Smooth muscle cell (in vitro differentiated cells): ENCODE measurements at regions not wholly inside any gene's neighbourhood (a gene's known extent, or its start where the extent isn't known, plus 50 kb on each side); places are given as distances from the start of the nearest gene placed in this dataset.

Experiments
- DNase-seq: peaks from one replicate; lab custom pipeline; 2025; ENCODE audit not compliant: unreplicated experiment; lab: John Stamatoyannopoulos, UW
- H2AFZ ChIP-seq: fragments of 200-600 bp; sonication (generic); 2 replicates; pipeline ENCODE4 v1.6.0; 2016; ENCODE audit warnings: antibody characterized with exemption, low read depth, mild to moderate bottlenecking
- H3F3A ChIP-seq: fragments of 200-600 bp; sonication (generic); 2 replicates; pipeline ENCODE4 v1.6.0; 2017; ENCODE audit warnings: antibody characterized with exemption, low read depth
- H3K27ac ChIP-seq: fragments of 200-600 bp; sonication (generic); 2 replicates; pipeline ENCODE4 v1.5.1; 2016; ENCODE audit warnings: low read depth, mild to moderate bottlenecking
- H3K27me3 ChIP-seq: fragments of 200-600 bp; sonication (generic); 2 replicates; pipeline ENCODE4 v1.6.1; 2016; ENCODE audit warnings: low read depth, mild to moderate bottlenecking
- H3K36me3 ChIP-seq: fragments of 200-600 bp; sonication (generic); 2 replicates; pipeline ENCODE4 v1.5.1; 2016; ENCODE audit warnings: low read depth
- H3K4me1 ChIP-seq: fragments of 200-600 bp; sonication (generic); 2 replicates; pipeline ENCODE4 v1.5.1; 2016; ENCODE audit warnings: low read depth
- H3K4me2 ChIP-seq: fragments of 200-600 bp; sonication (generic); 2 replicates; pipeline ENCODE4 v1.6.0; 2016; ENCODE audit warnings: mild to moderate bottlenecking
- H3K4me3 ChIP-seq: fragments of 200-600 bp; sonication (generic); 2 replicates; pipeline ENCODE4 v1.5.1; 2016; ENCODE audit warnings: mild to moderate bottlenecking
- H3K79me2 ChIP-seq: fragments of 200-600 bp; sonication (generic); 2 replicates; pipeline ENCODE4 v1.6.0; 2016; ENCODE audit warnings: low read depth, mild to moderate bottlenecking
- H3K9ac ChIP-seq: fragments of 200-600 bp; sonication (generic); 2 replicates; pipeline ENCODE4 v1.6.0; 2016; ENCODE audit warnings: low read depth
- H3K9me3 ChIP-seq: fragments of 200-600 bp; sonication (generic); replicated peaks from 2 replicates; pipeline ENCODE4 v1.5.1; 2016; ENCODE audit warnings: low read depth
- H4K20me1 ChIP-seq: fragments of 200-600 bp; sonication (generic); 2 replicates; pipeline ENCODE4 v1.6.0; 2016; ENCODE audit warnings: low read depth
- CTCF ChIP-seq: fragments of 200-600 bp; sonication (generic); IDR thresholded peaks from 2 replicates; pipeline ENCODE4 v1.5.1; 2017; ENCODE audit warnings: borderline replicate concordance, mild to moderate bottlenecking, antibody characterized with exemption; ENCODE audit not compliant: insufficient read depth, poor library complexity, severe bottlenecking
- WGBS: methylation state at CpG from one replicate; pipeline ENCODE4 v1.1.7; 2016; ENCODE audit warnings: low lambda C conversion rate; 5-methylcytosine and 5-hydroxymethylcytosine counted together

- H3K79me2 ChIP-seq = no peaks in the 10 kb centered on the region
- 83% methylated on average over 2 of the region's 2 CpGs for WGBS
- H3F3A ChIP-seq = no peaks in the 10 kb centered on the region
- no peaks in the 10 kb centered on the region for H4K20me1 ChIP-seq
- no peaks in the 10 kb centered on the region for H3K9me3 ChIP-seq
- no peak overlapping the region for H2AFZ ChIP-seq
- no peak for DNase-seq
- H3K4me3 ChIP-seq = no peak overlapping the region
- H3K9ac ChIP-seq = no peak overlapping the region
- H3K27me3 ChIP-seq = no peaks in the 10 kb centered on the region
- H3K4me2 ChIP-seq = no peak overlapping the region
- no peak for TF ChIP-seq CTCF
- no peaks in the 10 kb centered on the region for H3K4me1 ChIP-seq
- H3K27ac ChIP-seq = no peak overlapping the region
- H3K36me3 ChIP-seq = no peaks in the 10 kb centered on the region
These were observed 1454.1 kb downstream of the GATA3 start for GRCh38 chr10:9508606-9509005.

- no peak for TF ChIP-seq CTCF
These were observed 1456.1 kb downstream of the GATA3 start for GRCh38 chr10:9510626-9511025.

GRCh38 chr10:9515922-9516321 lies 1461.4 kb downstream of the GATA3 start:
- Histone ChIP-seq H3K4me3 (no peak overlapping the region), H3K27ac (no peak overlapping the region), H3K36me3 (no peaks in the 10 kb centered on the region), H3K9ac (no peak overlapping the region), H3K4me2 (no peak overlapping the region), H3K9me3 (no peaks in the 10 kb centered on the region), H2AFZ (no peak overlapping the region), H3K4me1 (no peaks in the 10 kb centered on the region), H3K79me2 (no peaks in the 10 kb centered on the region), H4K20me1 (no peaks in the 10 kb centered on the region), H3K27me3 (no peaks in the 10 kb centered on the region), H3F3A (no peaks in the 10 kb centered on the region)
- no peak for TF ChIP-seq CTCF
- WGBS = 77% methylated on average over 6 of the region's 6 CpGs
- no peak for DNase-seq

More at GRCh38 chr10:9510626-9511025, 1456.1 kb downstream of the GATA3 start:
- Histone ChIP-seq H3K9ac (no peak overlapping the region), H3F3A (no peaks in the 10 kb centered on the region), H4K20me1 (no peaks in the 10 kb centered on the region), H3K79me2 (no peaks in the 10 kb centered on the region), H3K36me3 (no peaks in the 10 kb centered on the region), H3K4me1 (no peaks in the 10 kb centered on the region), H3K27me3 (no peaks in the 10 kb centered on the region), H3K9me3 (no peaks in the 10 kb centered on the region), H2AFZ (no peak overlapping the region), H3K27ac (no peak overlapping the region), H3K4me2 (no peak overlapping the region), H3K4me3 (no peak overlapping the region)
- DNase-seq = no peak
- 27% methylated on average over 3 of the region's 3 CpGs for WGBS

GRCh38 chr10:9535744-9536143 lies 1481.3 kb downstream of the GATA3 start:
- Histone ChIP-seq H2AFZ (no peak overlapping the region), H3K9me3 (no peaks in the 10 kb centered on the region), H3F3A (no peaks in the 10 kb centered on the region), H3K79me2 (no peaks in the 10 kb centered on the region), H3K27ac (no peak overlapping the region), H3K9ac (no peak overlapping the region), H3K27me3 (no peaks in the 10 kb centered on the region), H3K4me3 (no peak overlapping the region), H3K36me3 (no peaks in the 10 kb centered on the region), H4K20me1 (no peaks in the 10 kb centered on the region), H3K4me1 (no peaks in the 10 kb centered on the region), H3K4me2 (no peak overlapping the region)
- WGBS = 70% methylated on average over 4 of the region's 4 CpGs
- no peak for TF ChIP-seq CTCF
- no peak for DNase-seq
